ENCODE measurements at regions not wholly inside any gene's neighbourhood (a gene's known extent, or its start where the extent isn't known, plus 50 kb on each side); places are given as distances from the start of the nearest gene placed in this dataset.
"Not testable (repeated sequence)": the region's sequence is repeated elsewhere in the genome, so short reads cannot be mapped to it uniquely, and the experiment has no call there.

DNA sequence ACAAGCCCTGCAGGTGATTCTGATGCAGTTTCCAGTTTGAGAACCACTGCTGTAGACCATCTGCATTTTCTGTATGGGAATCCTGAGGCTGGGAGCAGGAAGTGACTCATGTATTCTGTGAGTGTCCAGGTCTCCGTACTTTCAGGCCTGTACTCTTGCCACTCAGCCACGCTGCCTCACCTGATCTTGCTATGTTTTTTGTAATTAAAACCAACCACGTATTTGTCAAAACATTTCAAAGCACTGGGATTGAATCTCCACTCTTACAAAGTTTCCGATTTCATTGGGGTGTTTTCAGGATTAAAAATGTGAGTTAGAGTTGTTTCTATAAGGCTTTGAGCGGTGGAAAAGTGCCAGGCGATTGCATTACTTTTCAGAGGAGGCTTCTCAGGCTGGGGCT is 2907.5 kb downstream of the RPIA start:
- TF ChIP-seq, protein P1, sequence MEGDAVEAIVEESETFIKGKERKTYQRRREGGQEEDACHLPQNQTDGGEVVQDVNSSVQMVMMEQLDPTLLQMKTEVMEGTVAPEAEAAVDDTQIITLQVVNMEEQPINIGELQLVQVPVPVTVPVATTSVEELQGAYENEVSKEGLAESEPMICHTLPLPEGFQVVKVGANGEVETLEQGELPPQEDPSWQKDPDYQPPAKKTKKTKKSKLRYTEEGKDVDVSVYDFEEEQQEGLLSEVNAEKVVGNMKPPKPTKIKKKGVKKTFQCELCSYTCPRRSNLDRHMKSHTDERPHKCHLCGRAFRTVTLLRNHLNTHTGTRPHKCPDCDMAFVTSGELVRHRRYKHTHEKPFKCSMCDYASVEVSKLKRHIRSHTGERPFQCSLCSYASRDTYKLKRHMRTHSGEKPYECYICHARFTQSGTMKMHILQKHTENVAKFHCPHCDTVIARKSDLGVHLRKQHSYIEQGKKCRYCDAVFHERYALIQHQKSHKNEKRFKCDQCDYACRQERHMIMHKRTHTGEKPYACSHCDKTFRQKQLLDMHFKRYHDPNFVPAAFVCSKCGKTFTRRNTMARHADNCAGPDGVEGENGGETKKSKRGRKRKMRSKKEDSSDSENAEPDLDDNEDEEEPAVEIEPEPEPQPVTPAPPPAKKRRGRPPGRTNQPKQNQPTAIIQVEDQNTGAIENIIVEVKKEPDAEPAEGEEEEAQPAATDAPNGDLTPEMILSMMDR (IDR thresholded peaks at IDR 0.05): not testable (repeated sequence)
- not testable (repeated sequence) for TF ChIP-seq EZH2, EZH2phosphoT487 (IDR thresholded peaks at IDR 0.05)

Data from neural progenitor cell (in vitro differentiated cells).